AG09319 (cell line): ENCODE measurements at regions not wholly inside any gene's neighbourhood (a gene's known extent, or its start where the extent isn't known, plus 50 kb on each side); places are given as distances from the start of the nearest gene placed in this dataset.

Experiments
- DNase-seq: peaks from one replicate; pipeline ENCODE4 v3.0.0-alpha.2; 2010; ENCODE audit warnings: low read depth; ENCODE audit errors: extremely low read depth
- TF ChIP-seq, protein P1 (sequence below): IDR thresholded peaks from 2 replicates; pipeline ENCODE4 v1.5.1; 2011; ENCODE audit warnings: low read depth, mild to moderate bottlenecking, inconsistent platforms, low read length, moderate library complexity

DNA sequence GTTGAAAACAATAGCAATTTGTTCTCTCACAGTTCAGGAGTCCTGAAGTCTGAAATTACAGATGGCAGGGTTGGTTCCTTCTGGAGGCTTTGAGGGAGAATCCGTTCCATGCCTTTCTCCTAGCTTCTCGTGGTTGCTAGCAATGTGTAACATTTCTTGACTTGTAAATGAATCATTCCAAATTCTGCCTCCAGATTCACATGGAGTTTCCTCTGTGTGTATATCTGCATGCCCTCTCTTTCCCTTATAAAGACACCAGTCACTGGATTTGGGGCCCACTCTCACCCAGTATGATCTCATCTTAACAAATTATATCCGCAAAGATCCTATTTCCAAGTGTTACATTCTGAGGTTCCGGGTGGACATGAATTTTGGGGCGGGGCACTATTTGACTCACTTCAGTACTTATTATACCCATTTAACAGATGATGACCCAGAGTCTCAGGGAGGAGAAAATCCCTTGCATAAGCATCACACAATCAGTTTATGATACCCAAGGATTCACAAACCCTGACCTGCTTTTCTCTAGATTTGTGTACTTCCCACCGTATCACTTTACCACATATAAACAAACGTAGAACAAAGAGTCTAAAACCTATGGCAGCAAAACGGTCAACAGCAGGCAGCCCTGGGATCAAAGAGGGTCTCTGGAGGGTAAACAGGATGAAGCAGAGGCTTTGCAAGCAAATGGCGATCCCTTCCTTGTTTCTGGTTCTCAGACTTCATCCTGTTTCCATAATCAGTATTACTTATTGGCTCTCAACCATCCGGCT is 93.7 kb downstream of the C9orf152 start:
- DNase-seq: no peak
- TF ChIP-seq, protein P1, sequence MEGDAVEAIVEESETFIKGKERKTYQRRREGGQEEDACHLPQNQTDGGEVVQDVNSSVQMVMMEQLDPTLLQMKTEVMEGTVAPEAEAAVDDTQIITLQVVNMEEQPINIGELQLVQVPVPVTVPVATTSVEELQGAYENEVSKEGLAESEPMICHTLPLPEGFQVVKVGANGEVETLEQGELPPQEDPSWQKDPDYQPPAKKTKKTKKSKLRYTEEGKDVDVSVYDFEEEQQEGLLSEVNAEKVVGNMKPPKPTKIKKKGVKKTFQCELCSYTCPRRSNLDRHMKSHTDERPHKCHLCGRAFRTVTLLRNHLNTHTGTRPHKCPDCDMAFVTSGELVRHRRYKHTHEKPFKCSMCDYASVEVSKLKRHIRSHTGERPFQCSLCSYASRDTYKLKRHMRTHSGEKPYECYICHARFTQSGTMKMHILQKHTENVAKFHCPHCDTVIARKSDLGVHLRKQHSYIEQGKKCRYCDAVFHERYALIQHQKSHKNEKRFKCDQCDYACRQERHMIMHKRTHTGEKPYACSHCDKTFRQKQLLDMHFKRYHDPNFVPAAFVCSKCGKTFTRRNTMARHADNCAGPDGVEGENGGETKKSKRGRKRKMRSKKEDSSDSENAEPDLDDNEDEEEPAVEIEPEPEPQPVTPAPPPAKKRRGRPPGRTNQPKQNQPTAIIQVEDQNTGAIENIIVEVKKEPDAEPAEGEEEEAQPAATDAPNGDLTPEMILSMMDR: no peak

DNA sequence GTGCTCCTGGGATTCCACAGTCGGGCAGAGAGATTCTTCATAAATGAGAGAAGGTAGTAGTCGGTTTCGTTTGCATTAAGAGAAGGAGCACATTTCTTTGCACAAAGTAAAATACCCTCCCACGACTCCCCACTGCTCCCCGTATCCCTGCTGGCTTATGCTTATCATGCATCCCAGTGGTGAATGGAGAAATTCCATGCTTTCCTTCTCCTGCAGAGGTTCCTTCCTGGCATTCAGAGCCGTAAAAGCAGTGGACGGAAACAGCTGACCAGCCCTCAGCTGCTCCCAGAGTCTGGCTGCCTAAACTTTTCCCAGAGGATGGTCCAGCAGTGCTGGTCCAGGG is 93.1 kb downstream of the C9orf152 start:
- TF ChIP-seq, protein P1: no peak
- DNase-seq: no peak

DNA sequence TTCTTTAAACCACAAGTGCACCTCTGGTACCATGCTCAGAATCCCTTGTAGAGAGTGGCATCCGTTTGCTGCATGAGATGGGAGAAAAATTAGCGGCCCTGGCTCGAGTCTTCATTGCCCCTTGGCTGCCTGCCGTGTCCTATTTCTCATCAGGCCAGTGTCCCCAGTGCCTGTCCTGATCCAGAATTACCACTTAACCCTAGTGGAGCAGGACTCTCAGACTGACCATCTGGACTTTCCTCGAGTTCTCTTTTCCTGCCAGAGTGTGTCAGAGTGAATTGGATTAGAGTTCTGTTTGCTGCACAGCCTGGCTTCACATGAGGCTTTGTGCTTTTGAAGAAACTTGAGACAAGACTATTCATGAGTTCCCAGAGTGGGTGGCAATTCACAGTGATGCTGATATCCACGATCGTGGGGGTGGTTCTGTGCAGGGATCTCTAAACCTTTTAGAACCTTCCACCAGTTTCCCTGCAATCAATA is 92.6 kb downstream of the C9orf152 start:
- no peak for DNase-seq
- TF ChIP-seq, protein P1: no peak; the same call in 1 of the 2 replicates

DNA sequence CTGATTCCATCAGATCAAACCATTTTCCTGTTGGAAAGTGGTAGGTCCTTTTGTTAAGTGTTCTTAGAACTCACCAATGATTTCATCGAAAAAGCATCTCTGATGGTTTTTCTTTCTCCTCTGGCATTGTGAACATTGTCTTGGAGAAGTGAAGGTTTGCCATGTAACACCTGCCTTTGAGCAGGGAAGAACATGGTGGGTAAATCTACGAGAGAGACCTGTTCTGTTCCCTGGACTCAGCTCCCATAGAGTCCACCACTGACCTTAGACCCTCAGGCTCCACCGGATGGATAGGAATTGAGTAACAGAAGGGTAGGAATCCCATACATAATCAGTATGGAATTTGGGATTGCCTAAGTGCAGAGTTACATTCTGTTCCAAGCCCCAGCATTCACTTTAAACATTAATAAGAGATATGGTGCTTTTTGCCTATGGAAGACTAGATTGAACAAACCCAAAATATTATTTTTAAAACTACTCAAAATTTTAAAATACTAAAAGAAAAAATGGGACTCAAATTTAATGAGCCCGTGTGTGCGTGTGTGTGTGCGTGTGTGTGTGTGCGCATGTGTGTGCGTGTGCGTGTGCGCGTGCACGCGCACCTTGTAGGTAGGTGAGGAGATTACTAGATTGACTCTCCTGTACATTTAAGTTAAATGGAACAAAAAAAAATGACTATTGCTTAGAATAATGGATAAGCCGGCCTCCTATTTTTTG is 92.0 kb downstream of the C9orf152 start:
- TF ChIP-seq, protein P1: no peak
- no peak for DNase-seq

DNA sequence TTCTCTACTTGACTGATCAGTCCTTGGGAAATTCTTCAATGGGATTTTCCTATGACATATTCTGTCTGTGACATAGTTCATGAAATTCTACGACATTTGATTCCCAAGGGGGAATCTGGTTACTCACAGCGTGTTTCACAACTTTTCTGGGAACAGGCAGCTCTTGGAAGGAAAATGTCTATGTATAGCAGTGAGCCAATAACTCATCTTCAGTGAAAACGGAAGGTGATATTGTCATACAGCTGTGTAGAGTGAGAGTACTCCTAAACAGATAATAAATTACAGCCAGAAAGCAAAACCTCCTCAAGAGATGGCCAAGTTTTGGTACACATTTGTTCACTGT is 91.4 kb downstream of the C9orf152 start:
- TF ChIP-seq, protein P1: no peak
- DNase-seq: no peak

DNA sequence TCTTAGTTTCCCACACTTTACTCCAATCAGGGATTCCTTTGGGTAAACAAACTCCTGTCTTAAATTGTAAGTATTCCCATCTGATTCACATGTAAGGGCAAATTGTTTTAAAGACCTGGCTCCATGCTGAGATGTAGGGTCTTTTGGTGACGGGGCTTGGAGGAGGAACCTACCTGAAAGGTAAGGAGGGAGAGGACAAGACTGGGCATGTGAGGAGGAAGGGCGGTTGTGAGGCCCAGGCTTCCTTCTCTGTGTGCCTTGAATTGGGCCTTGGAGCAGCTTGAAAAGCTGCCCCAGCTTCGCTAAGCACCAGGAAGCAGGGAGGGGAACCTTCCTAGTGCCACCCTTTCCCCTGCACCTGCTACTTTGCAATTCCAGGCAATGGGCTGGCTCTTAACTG is 86.8 kb downstream of the C9orf152 start:
- TF ChIP-seq, protein P1: no peak
- no peak for DNase-seq

DNA sequence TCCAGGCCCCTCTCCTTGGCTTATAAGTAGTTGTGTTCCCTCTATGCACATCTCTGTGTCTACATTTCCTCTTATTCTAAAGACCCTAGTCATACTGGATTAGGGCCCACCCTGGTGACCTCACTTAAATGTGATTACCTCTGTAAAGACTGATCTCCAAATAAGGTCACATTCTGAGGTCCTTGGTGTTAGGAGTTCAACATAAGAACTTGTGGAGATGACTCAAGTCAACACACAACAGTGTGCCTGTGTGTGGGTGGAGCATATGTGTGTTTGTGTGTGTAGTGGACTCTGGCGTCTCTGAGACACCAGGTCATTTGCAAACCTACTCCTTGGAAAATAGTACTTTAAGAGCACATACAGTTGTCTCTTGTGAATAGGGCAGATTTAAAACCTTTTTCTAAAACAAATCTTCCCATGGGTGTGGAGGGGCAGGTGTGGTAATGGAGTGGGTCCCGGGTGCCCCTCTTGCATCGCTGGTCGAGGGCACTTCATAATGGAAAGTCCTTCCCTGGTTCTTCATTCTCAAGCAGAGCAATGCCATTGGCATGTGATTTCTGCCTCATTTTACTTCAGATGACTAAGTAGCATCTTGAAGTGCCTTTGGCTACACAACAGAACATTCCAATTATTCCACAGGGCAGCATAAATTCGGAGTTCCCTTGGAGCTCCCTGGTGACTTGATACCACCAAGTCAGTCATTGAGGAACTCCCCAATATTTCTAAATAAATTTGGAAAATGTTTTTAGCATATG is 84.4 kb downstream of the C9orf152 start:
- TF ChIP-seq, protein P1: no peak
- DNase-seq: no peak
